ENCODE measurements at regions not wholly inside any gene's neighbourhood (a gene's known extent, or its start where the extent isn't known, plus 50 kb on each side); places are given as distances from the start of the nearest gene placed in this dataset.

GRCh38 chr4:146582864-146583263, 55.8 kb upstream of the POU4F2 start:
- TF ChIP-seq, protein P1, sequence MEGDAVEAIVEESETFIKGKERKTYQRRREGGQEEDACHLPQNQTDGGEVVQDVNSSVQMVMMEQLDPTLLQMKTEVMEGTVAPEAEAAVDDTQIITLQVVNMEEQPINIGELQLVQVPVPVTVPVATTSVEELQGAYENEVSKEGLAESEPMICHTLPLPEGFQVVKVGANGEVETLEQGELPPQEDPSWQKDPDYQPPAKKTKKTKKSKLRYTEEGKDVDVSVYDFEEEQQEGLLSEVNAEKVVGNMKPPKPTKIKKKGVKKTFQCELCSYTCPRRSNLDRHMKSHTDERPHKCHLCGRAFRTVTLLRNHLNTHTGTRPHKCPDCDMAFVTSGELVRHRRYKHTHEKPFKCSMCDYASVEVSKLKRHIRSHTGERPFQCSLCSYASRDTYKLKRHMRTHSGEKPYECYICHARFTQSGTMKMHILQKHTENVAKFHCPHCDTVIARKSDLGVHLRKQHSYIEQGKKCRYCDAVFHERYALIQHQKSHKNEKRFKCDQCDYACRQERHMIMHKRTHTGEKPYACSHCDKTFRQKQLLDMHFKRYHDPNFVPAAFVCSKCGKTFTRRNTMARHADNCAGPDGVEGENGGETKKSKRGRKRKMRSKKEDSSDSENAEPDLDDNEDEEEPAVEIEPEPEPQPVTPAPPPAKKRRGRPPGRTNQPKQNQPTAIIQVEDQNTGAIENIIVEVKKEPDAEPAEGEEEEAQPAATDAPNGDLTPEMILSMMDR (IDR thresholded peaks at IDR 0.05) = peak; percentile 49
- no peak for TF ChIP-seq EZH2 (IDR thresholded peaks at IDR 0.05)

All from neural progenitor cell (in vitro differentiated cells).